Temporal lobe (tissue), 1 donor: ENCODE measurements at regions not wholly inside any gene's neighbourhood (a gene's known extent, or its start where the extent isn't known, plus 50 kb on each side); places are given as distances from the start of the nearest gene placed in this dataset. TPM values are rescaled to one million over a fixed set of nuclear protein-coding genes. Genes with fewer than 3 reads are reported as not detected.

Experiments used
- small RNA-seq: library from RNA; depleted of rRNA; stranded (forward); fragments of <200 nt; gene quantifications from one replicate; pipeline ENCODE3, GENCODE V24; 2014; ENCODE audit warnings: low replicate concordance

Small RNAs in the stretch of these regions (small RNA-seq; reads per million reads assigned to genes)
- gene MIR3201 (not detected), gene MIR3667 (not detected), gene MIR4535 (not detected)
